GM12878 (cell line): ENCODE measurements at regions not wholly inside any gene's neighbourhood (a gene's known extent, or its start where the extent isn't known, plus 50 kb on each side); places are given as distances from the start of the nearest gene placed in this dataset.
"Not testable (repeated sequence)": the region's sequence is repeated elsewhere in the genome, so short reads cannot be mapped to it uniquely, and the experiment has no call there.

Source experiments
- ATAC-seq: fragments of 200-7000 bp; cut with Tn5 transposase; 3 replicates; pipeline ENCODE4 v1.9.1; 2020; ENCODE audit warnings: mild to moderate bottlenecking, moderate library complexity
- BruUV-seq: library from RNA; stranded (reverse); fragments of 400-500 nt; replicated peaks from 2 replicates; lab custom pipeline; 2021; lab: Mats Ljungman, UMichigan
- CTCF ChIA-PET: fragments of 300-600 bp; sonication (Branson Sonifier 250); formaldehyde crosslinking; extraction: SDS; loops from one replicate; lab custom pipeline; 2021; ENCODE audit warnings: inconsistent platforms; lab: Yijun Ruan, JAX
- POLR2A ChIA-PET: fragments of 350-600 bp; formaldehyde crosslinking; extraction: SDS; loops from one replicate; lab custom pipeline; 2021; ENCODE audit warnings: inconsistent platforms; lab: Charles Lee
- RAD21 ChIA-PET: fragments of 300-600 bp; sonication (Branson Sonifier 250); formaldehyde crosslinking; loops from one replicate; lab custom pipeline; 2023; ENCODE audit warnings: antibody characterized with exemption; ENCODE audit not compliant: unreplicated experiment; lab: Charles Lee
- SMC1A ChIA-PET: fragments of 300-600 bp; sonication (Branson Sonifier 250); formaldehyde crosslinking; loops from one replicate; lab custom pipeline; 2023; ENCODE audit not compliant: unreplicated experiment, uncharacterized antibody; lab: Charles Lee
- DNase-seq: peaks from one replicate; pipeline ENCODE4 v3.0.0-alpha.2; 2011; ENCODE audit warnings: low read depth, low spot score
- FAIRE-seq: peaks from 3 replicates; lab custom pipeline; 2011; peaks lifted over from hg19 to GRCh38; lab: Jason Lieb, UNC
- H2AFZ ChIP-seq: 2 replicates; pipeline ENCODE4 v1.6.0; 2011; ENCODE audit warnings: low read depth, low read length, control low read depth; ENCODE audit not compliant: control insufficient read depth
- H3K27ac ChIP-seq: 2 replicates; pipeline ENCODE4 v1.5.1; 2011; ENCODE audit warnings: control low read depth; ENCODE audit not compliant: control insufficient read depth, insufficient read depth
- H3K27me3 ChIP-seq, 2 experiments: replicated peaks in 1 of 2; 2 replicates each; pipeline versions ENCODE4 v1.6.0 to v1.6.1; 2011; ENCODE audit warnings: low read length in 1 of 2; ENCODE audit not compliant: control insufficient read depth in 2 of 2, insufficient read depth in 2 of 2
- H3K36me3 ChIP-seq, 2 experiments: 2 replicates each; pipeline ENCODE4 v1.5.1; 2011; ENCODE audit warnings: low read length in 1 of 2; ENCODE audit not compliant: control insufficient read depth in 2 of 2, insufficient read depth in 2 of 2
- H3K4me1 ChIP-seq: 2 replicates; pipeline ENCODE4 v1.6.1; 2011; ENCODE audit warnings: mild to moderate bottlenecking, low read length, moderate library complexity, mixed read lengths; ENCODE audit not compliant: control insufficient read depth, insufficient read depth
- H3K4me2 ChIP-seq: 2 replicates; pipeline ENCODE4 v1.6.0; 2011; ENCODE audit warnings: control low read depth; ENCODE audit not compliant: control insufficient read depth, insufficient read depth
- H3K4me3 ChIP-seq: fragments of 200-600 bp; sonication (generic); 2 replicates; pipeline ENCODE4 v1.5.1; 2016
- H3K79me2 ChIP-seq: 2 replicates; pipeline ENCODE4 v1.6.0; 2011; ENCODE audit warnings: low read length; ENCODE audit not compliant: control insufficient read depth, insufficient read depth
- H3K9ac ChIP-seq: 2 replicates; pipeline ENCODE4 v1.8.0; 2011; ENCODE audit warnings: low read length, control low read depth, mixed read lengths; ENCODE audit not compliant: control insufficient read depth, insufficient read depth
- H3K9me3 ChIP-seq: replicated peaks from 3 replicates; pipeline ENCODE4 v1.5.1; 2011; ENCODE audit warnings: mild to moderate bottlenecking, low read length; ENCODE audit not compliant: control insufficient read depth, insufficient read depth
- H4K20me1 ChIP-seq: 2 replicates; pipeline ENCODE4 v1.6.0; 2011; ENCODE audit not compliant: control insufficient read depth, insufficient read depth
- CBX3 ChIP-seq: fragments of 200-600 bp; sonication (generic); IDR thresholded peaks from 2 replicates; pipeline ENCODE4 v1.6.1; 2016; ENCODE audit warnings: low read depth, borderline replicate concordance
- CHD4 ChIP-seq: fragments of 200-600 bp; sonication (generic); IDR thresholded peaks from 2 replicates; pipeline ENCODE4 v1.6.1; 2016; ENCODE audit warnings: mild to moderate bottlenecking
- HDGF ChIP-seq: fragments of 450-650 bp; IDR thresholded peaks from 2 replicates; pipeline ENCODE4 v1.6.1; 2016; ENCODE audit warnings: antibody characterized with exemption
- PAX5 ChIP-seq: IDR thresholded peaks from 2 replicates; pipeline ENCODE4 v1.6.1; 2011; ENCODE audit warnings: low read depth, low read length, borderline replicate concordance
- RUNX3 ChIP-seq: IDR thresholded peaks from 2 replicates; pipeline ENCODE4 v1.6.1; 2012; ENCODE audit warnings: low read length, inconsistent platforms
- TARDBP ChIP-seq: IDR thresholded peaks from 2 replicates; pipeline ENCODE4 v1.6.1; 2016; ENCODE audit warnings: borderline replicate concordance
- TCF3 ChIP-seq: IDR thresholded peaks from 2 replicates; pipeline ENCODE4 v1.6.1; 2012; ENCODE audit warnings: low read depth, mild to moderate bottlenecking, low read length, borderline replicate concordance; ENCODE audit not compliant: insufficient read depth
- WGBS: methylation state at CpG from one replicate; pipeline ENCODE4 v1.1.6; 2016; ENCODE audit warnings: low lambda C conversion rate; ENCODE audit not compliant: insufficient replicate concordance, insufficient coverage; ENCODE audit errors: missing lambda C conversion rate; 5-methylcytosine and 5-hydroxymethylcytosine counted together
- in situ Hi-C: fragments of 300-500 bp; cut with MboI; formaldehyde crosslinking; loops from 9 replicates; pipeline ENCODE4 v1.14.3; 2018; ENCODE audit warnings: mixed read lengths
- intact Hi-C: fragments of 100-400 bp; cut with micrococcal nuclease; formaldehyde crosslinking; loops from one replicate; pipeline ENCODE4 v1.14.2; 2022; ENCODE audit not compliant: unreplicated experiment
- TF ChIP-seq, protein P1 (sequence below): fragments of 450-650 bp; IDR thresholded peaks from 2 replicates; pipeline ENCODE4 v1.6.1; 2014; ENCODE audit warnings: mild to moderate bottlenecking
- TF ChIP-seq, protein P2 (sequence below), 3 experiments: IDR thresholded peaks in 2 of 3; conservative IDR thresholded peaks in 1 of 3; 2 replicates each; pipeline ENCODE4 v1.5.1; 2011; ENCODE audit warnings: low read depth in 3 of 3, low read length in 3 of 3, mild to moderate bottlenecking in 3 of 3, control low read depth in 2 of 3, moderate library complexity in 2 of 3, inconsistent platforms in 1 of 3, mixed read lengths in 1 of 3; ENCODE audit not compliant: control insufficient read depth in 2 of 3, insufficient read depth in 1 of 3; ENCODE audit errors: extremely low read depth in 1 of 3
- TF ChIP-seq, protein P3 (sequence below): fragments of 450-650 bp; IDR thresholded peaks from 2 replicates; pipeline ENCODE4 v1.6.1; 2017; ENCODE audit warnings: antibody characterized with exemption, mild to moderate bottlenecking, moderate library complexity
- TF ChIP-seq, protein P4 (sequence below): IDR thresholded peaks from 2 replicates; pipeline ENCODE4 v1.6.1; 2011; ENCODE audit warnings: low read depth, mild to moderate bottlenecking, low read length, moderate library complexity, borderline replicate concordance; ENCODE audit errors: extremely low read depth

DNA sequence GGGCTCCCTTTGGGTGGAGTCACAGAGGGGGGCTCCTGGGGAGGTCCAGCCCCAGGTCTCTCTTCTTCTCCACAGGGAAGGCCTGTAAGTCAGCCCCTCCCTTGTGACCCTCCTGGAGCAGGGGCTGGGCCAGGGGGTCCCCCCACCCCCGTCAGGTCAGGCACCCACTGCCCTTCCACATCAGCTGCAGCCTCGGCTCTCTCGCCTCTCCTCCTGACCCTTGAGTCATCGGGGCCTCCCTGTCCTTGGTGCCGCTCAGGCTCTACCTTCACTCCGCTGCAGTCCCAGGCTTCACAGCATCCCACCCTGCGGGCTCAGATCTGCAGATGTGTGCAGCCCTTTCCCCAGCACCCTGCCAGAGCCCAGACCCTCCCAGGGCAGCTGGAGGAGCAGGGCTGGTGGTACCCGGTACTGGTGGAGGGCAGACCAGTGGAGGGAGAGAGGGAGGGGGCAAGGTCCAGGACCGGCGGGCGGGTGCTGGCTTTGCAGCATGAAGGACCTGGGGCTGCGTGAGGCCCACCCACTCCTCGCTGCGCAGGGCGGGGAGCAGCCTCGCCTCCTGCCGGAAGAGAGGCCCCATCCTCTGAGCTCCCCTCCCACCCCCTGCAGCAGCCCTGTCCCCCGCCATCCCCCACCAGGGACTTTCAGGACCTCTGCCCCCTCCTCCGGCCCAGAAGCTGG, 117.1 kb downstream of the FAM53A start:
- Histone ChIP-seq H3K27ac (no peak overlapping the region), H3K9me3 (no peaks in the 10 kb centered on the region), H3K36me3 (no peaks in the 10 kb centered on the region), H3K4me3 (no peak overlapping the region), H4K20me1 (no peaks in the 10 kb centered on the region), H3K4me2 (no peak overlapping the region), H3K4me1 (no peaks in the 10 kb centered on the region), H3K79me2 (no peaks in the 10 kb centered on the region), H2AFZ (no peak overlapping the region), H3K9ac (no peak overlapping the region), H3K27me3 (no peaks in the 10 kb centered on the region)
- CTCF ChIA-PET, result no interaction called here
- in situ Hi-C loops, result no loop called here
- BruUV-seq, result no TSS peak
- FAIRE-seq (no peak), ATAC-seq (no peak), DNase-seq (no peak)
- POLR2A ChIA-PET, result no interaction called here
- TF ChIP-seq CBX3, result no peak
- no peak for TF ChIP-seq TARDBP
- TF ChIP-seq RUNX3, result no peak
- no peak for TF ChIP-seq TCF3
- no peak for TF ChIP-seq PAX5
- no peak for TF ChIP-seq CHD4
- TF ChIP-seq, protein P1, sequence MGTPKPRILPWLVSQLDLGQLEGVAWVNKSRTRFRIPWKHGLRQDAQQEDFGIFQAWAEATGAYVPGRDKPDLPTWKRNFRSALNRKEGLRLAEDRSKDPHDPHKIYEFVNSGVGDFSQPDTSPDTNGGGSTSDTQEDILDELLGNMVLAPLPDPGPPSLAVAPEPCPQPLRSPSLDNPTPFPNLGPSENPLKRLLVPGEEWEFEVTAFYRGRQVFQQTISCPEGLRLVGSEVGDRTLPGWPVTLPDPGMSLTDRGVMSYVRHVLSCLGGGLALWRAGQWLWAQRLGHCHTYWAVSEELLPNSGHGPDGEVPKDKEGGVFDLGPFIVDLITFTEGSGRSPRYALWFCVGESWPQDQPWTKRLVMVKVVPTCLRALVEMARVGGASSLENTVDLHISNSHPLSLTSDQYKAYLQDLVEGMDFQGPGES, result no peak
- TF ChIP-seq, protein P2, sequence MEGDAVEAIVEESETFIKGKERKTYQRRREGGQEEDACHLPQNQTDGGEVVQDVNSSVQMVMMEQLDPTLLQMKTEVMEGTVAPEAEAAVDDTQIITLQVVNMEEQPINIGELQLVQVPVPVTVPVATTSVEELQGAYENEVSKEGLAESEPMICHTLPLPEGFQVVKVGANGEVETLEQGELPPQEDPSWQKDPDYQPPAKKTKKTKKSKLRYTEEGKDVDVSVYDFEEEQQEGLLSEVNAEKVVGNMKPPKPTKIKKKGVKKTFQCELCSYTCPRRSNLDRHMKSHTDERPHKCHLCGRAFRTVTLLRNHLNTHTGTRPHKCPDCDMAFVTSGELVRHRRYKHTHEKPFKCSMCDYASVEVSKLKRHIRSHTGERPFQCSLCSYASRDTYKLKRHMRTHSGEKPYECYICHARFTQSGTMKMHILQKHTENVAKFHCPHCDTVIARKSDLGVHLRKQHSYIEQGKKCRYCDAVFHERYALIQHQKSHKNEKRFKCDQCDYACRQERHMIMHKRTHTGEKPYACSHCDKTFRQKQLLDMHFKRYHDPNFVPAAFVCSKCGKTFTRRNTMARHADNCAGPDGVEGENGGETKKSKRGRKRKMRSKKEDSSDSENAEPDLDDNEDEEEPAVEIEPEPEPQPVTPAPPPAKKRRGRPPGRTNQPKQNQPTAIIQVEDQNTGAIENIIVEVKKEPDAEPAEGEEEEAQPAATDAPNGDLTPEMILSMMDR (IDR thresholded peaks at IDR 0.05 in 2 of 3, conservative IDR thresholded peaks at IDR 0.05 in 1 of 3; ENCODE audit: control insufficient read depth in 2 of 3, extremely low read depth in 1 of 3, insufficient read depth in 1 of 3, low read depth in 3 of 3, low read length in 3 of 3), result no peak
- TF ChIP-seq, protein P3, sequence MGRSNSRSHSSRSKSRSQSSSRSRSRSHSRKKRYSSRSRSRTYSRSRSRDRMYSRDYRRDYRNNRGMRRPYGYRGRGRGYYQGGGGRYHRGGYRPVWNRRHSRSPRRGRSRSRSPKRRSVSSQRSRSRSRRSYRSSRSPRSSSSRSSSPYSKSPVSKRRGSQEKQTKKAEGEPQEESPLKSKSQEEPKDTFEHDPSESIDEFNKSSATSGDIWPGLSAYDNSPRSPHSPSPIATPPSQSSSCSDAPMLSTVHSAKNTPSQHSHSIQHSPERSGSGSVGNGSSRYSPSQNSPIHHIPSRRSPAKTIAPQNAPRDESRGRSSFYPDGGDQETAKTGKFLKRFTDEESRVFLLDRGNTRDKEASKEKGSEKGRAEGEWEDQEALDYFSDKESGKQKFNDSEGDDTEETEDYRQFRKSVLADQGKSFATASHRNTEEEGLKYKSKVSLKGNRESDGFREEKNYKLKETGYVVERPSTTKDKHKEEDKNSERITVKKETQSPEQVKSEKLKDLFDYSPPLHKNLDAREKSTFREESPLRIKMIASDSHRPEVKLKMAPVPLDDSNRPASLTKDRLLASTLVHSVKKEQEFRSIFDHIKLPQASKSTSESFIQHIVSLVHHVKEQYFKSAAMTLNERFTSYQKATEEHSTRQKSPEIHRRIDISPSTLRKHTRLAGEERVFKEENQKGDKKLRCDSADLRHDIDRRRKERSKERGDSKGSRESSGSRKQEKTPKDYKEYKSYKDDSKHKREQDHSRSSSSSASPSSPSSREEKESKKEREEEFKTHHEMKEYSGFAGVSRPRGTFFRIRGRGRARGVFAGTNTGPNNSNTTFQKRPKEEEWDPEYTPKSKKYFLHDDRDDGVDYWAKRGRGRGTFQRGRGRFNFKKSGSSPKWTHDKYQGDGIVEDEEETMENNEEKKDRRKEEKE, result no peak
- TF ChIP-seq, protein P4, sequence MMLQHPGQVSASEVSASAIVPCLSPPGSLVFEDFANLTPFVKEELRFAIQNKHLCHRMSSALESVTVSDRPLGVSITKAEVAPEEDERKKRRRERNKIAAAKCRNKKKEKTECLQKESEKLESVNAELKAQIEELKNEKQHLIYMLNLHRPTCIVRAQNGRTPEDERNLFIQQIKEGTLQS, result no peak
- no peak for TF ChIP-seq HDGF
- intact Hi-C loops, result no loop called here
- RAD21 ChIA-PET, result no interaction called here
- 68% methylated on average over 12 of the region's 19 CpGs for WGBS
- SMC1A ChIA-PET, result no interaction called here

DNA sequence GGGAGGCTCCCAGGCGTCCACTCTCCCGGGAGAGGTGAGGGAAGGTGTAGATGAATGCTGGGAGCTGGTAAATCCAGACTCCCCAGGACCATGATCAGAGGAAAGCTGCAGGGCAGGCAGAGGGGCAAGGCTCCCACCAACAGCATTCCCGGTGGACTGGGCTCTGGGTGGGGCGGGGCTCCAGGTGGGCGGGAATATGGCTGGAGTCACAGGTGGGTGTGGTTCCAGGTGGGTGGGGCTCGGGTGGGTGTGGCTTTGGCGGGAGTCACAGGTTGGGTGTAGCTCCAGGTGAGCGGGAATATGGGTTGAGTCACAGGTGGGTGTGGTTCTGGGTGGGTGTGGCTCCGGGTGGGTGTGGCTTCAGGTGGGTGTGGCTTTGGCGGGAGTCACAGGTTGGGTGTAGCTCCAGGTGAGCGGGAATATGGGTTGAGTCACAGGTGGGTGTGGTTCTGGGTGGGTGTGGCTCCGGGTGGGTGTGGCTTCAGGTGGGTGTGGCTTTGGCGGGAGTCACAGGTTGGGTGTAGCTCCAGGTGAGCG, 117.7 kb downstream of the FAM53A start:
- H3K9ac ChIP-seq, H3K9me3 ChIP-seq, POLR2A ChIA-PET, CTCF ChIA-PET, DNase-seq, H3K4me2 ChIP-seq, H3K27ac ChIP-seq, H2AFZ ChIP-seq, in situ Hi-C loops, ATAC-seq, H4K20me1 ChIP-seq, RAD21 ChIA-PET, H3K36me3 ChIP-seq, intact Hi-C loops, H3K4me1 ChIP-seq, H3K79me2 ChIP-seq, FAIRE-seq, H3K27me3 ChIP-seq, H3K4me3 ChIP-seq, SMC1A ChIA-PET, BruUV-seq: not testable (repeated sequence)
- WGBS, result 60% methylated on average over 6 of the region's 14 CpGs
